Non-pigmented ciliary epithelial cell (primary cell): ENCODE measurements at regions not wholly inside any gene's neighbourhood (a gene's known extent, or its start where the extent isn't known, plus 50 kb on each side); places are given as distances from the start of the nearest gene placed in this dataset.

ENCODE experiments used
- DNase-seq: peaks from one replicate; pipeline ENCODE4 v3.0.0-alpha.2; 2010; ENCODE audit warnings: low read depth

DNA sequence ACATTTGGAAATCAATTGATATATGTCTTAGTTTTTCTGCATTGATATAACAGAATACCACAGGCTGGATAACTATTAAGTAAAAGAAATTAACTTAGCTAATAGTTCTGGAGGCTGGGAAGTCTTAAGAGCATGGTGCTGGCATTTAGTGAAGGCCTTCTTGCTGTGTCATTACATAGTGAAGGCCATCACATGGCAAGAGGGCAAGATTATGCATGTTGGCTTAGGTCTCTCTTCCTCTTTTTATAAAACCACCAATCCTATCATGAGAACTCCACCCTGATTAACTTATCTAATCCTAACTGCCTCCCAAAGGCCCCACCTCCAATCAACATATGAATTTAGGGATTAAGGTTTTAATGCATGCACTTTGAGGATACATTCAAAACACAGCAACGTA is 225.5 kb upstream of the VRK2 start:
- no peak for DNase-seq

DNA sequence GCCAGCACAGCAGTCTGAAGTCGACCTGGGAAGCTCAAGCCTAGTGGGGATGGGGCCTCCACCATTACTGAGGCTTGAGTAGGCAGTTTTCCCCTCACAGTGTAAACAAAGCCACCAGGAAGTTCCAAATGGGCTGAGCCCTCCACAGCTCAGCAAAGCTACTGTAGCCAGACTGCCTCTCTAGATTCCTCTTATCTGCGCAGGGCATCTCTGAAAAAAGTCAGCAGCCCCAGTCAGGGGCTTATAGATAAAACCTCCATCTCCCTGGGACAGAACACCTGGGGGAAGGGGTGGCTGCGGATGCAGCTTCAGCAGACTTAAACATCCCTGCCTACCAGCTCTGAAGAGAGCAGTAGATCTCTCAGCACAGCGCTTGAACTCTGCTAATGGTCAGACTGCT is 218.4 kb upstream of the VRK2 start:
- DNase-seq = no peak

DNA sequence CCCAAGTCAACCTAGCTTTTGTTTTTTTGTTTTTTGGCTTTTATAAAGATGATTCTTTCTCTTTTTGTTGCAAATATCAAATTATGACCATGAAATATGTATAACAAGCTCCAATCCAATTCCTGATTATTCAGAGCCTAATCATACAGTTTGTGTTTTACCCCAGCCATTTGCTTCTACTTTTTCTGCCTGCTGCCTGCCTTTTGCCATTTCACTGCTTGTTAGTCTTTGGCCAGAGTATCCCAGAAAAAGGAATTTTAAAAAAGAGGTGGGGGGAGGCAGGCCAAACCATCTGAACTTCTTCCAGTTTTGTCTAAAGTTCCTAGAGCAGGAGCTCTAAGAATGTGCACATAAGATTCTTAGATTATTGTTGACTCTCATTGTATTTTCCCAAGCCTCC is 211.9 kb upstream of the VRK2 start:
- DNase-seq = no peak

DNA sequence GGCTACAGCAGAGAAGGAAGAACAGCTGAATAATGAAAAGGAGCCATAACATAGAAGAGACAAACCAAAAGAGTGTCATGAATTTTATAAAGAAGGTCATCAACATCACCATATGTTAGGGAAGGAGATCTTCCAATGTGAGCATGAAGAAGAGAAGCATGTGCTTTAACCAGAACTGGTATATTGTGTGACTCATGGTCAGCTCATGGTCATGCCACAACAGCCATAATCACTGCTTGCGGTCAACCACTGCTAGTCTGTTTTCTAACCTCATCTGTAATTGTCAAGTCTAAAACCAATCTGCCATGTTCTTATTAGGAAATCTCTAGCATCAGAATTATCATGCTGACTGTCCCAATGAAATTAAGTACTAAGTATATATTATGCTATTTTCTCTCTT is 204.1 kb upstream of the VRK2 start:
- DNase-seq = no peak

DNA sequence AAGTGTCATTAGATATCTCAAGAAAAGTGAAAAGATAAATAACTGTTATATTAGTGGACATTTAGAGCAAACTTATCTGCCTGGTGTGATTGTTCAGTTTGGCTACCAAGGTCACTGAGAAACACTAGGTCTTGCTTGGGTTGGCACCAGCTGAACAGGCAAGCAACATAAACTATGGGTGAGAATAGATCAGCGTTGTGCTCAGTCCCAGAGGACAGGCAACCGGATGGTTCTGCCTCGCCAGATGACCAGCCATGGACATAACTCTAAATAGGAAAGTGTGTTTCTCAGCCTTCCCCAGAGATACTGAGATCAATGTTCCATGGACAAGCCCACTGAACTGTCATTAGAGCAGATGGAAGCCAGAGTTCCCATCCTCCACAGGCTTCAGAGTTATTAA is 203.4 kb upstream of the VRK2 start:
- no peak for DNase-seq

DNA sequence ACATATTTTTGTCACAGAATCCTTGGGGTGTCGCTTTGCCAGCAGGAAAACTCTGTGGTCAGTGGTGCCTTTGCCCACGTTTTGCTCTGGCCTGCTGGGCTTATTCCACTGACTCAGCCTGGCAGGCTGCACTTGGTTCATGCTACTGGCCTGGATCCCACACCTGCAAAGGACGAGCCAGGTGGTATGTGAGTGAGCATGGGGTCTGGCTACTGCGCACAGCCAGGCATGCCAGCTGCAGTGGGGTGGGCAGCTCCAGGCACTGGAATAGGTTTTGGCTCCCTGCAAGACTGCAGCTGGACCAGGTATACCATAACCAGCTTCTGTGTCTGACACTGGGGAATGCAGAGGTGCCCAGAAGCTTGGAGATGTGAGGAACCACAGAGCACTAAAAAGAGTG is 197.9 kb upstream of the VRK2 start:
- no peak for DNase-seq

DNA sequence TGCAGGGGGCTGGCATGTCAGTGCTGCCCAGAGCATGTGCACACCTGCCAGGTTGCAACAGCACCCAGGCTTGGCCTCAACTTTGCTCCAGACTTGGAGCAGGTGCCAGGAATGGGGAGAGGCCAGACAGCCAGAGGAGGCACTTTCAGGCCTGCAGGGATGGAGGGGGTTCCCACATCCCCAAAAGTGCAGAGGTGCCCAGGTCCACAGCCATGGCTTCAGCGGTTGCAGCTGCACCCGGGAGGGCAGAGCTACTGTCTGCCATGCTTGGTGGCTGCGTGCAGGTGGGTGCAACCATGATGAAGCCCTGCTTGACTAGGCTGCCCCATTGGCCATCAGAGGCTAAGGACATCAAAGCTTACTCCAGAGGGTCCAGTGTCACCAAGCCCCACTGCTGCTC is 196.8 kb upstream of the VRK2 start:
- no peak for DNase-seq

DNA sequence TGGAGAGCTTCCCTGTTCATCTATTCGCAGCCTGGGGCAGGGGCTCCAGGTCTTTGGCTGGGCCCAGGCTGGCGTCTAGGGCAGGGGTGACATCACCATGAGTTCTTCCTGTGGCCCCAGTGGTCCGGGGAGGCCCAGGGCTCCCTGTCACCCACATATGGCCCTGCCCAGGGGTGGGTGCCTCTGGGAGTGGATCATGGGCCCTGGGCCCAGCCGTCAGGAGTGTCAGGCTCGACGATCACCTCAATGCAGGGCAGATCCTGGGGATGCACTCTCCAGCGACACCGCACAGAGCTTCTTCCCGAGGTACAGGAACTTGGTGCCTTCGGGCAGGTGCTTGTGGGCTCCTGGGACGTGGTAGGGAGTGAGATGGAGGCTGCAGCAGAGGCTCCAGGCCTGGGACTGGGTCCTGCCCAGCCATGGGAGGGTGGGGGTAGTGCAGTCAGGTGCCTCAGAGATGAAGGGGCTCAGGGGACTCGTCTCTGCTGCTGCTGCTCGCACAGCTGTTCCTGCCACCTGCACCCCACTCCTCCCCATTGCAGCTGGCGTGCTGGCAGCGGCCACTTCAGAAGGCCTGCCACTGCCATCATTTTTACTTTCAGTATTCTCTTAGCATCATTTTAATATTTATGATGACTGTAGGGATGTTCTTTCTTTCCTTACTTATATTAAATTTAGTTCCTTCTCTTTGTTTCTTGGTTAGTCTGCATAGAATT is 196.0 kb upstream of the VRK2 start:
- DNase-seq = no peak

DNA sequence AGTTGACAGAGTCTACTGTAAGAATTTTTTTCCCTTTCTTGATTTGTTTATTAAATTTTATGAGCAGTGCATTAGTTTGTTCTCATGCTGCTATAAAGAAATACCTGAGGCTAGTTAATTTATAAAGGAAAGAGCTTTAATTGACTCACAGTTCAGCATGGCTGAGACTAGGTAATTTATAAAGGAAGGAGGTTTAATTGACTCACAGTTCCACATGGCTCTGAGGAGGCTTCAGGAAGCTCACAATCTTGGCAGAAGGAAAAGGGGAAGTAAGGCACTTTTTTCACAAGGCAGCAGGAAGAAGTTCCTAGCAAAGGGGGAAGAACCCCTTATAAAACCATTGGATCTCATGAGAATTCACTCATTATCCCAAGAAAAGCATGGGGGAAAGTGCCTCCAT is 191.4 kb upstream of the VRK2 start:
- DNase-seq = no peak

DNA sequence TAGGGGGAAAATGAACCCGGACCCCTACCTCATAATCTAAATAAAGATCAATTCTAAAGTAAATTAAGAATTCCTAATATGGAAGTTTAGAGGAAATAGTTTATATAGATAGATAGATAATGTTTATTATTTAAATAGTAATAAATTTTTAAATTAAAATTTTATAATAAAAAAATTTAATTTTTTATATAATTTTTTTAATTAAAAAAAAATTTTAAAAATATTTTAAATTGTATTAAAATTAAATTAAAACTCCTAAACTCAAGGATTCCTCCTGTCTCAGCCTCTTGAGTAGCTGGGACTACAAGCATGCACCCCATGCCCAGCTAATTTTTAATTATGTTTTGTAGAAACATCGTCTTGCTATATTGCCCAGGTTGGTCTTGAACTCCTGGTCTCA is 186.9 kb upstream of the VRK2 start:
- no peak for DNase-seq

DNA sequence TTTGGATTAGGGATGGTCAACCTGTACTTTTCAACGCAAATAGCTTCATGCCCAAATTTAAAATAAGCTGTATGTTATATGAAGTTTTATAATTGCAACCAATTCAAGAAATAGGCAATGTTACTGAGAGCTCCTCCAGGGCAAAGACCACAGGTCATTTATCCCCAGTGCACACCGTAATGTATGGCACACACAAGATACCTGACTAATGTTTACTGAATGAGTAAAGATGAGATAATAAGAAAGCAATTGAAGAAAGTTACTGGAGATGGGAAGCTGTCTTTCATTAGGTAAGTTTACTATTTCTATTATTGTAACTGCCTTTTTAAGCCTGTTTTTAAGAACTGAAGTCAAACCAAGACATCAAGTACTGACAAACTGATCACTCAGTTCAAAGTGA is 184.5 kb upstream of the VRK2 start:
- no peak for DNase-seq

DNA sequence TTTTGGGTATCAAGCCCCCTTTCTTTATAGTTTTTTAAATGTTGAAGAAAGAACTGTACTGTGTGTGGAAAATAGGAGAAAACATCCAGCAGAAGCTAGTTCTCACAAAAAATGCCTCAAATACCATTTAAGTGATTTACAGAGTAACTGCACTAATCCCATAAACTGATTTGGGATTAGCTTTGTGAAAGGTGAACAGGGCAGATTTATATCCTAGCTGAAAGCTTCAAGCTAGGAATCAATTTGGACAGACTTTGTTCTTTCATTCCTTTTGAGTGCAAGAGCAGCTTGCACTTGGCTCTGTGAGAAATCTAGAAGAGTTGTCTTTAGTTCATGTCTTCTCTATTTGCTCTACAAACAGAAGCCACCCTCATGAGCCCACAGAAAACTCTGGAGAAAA is 183.9 kb upstream of the VRK2 start:
- DNase-seq = no peak

DNA sequence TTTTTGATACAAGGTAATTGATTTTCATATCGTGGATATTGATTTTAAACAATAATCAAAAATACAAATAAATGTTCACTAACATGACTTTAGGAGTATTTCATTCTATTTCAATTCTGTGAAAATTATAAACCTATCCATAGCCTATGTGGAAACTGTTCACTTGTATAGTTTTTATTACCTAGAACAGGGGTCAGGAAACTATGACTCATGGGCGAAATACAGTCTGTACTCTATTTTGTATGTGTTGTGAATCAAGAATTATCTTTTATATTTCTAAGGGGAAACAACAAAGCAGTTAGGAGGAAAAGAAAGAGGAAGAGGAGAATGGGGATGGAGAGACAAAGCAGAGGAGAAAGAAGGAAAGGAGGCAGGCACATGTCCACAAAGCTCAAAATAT is 181.7 kb upstream of the VRK2 start:
- DNase-seq = no peak

DNA sequence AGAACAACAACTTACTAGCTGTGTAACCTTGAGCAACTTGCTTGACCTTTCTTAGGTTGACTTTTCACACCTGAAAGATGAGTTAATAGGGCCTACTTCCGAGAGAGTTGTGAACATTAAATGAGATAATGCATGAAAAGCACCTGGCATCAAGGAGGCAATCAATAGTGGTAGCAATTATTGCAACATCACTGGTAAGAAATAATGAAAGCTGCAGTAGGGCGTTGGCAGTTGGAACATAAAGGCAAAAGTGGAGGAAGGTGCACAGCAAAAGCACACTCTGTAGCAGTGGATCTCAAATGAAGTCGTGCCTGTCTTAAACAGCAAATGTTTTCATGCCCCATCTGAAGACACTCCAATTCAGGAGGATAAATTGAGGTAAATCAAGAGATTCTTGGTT is 178.9 kb upstream of the VRK2 start:
- no peak for DNase-seq

DNA sequence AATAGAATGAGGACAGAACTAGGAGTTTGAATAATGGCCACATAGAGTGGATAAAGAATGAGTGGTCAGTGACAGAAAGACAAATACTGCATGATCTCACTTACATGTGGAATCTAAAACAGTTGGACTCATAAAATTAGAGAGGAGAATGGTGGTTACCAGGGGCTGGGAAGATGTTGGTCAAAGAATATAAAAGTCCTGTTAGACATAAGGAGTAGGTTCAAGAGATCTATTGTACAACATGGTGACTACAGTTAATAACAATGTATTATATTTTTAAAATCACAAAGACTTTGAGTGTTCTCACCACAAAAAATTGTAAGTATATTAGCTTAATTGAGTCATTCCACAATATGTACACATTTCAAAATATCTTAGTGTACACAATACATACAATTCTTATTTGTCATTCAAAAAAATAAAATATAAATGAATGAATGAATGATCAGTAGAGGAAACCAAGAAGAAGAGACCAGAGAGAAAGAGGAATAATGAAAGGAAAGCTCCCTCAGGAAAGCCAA is 177.9 kb upstream of the VRK2 start:
- no peak for DNase-seq

DNA sequence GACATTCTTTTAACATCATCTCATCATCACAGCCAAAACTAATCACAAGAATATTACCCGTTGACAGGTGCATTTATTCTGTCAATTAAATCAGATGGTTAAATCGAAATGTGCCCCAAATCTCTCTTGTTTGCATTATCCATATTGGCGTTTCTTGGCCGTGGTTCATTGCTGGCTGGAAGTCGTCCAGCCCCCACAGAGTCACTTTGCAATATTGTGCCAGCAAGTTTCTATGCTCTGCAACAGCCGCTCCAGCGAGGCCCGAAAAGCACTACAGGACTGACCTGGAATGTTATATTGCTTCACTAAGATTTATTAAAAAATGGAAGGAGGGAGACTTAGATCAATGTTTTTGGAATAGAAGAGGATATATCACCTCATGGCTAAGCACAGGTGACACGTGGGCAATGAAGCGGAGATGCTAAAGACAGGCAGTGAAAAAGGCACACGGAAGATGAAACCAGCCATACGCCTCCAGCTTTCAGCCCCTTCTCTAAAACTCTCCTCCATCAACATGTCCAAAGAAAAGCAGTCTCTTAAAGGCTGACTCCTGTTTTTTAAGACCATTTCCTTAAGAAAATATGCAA is 176.8 kb upstream of the VRK2 start:
- no peak for DNase-seq

DNA sequence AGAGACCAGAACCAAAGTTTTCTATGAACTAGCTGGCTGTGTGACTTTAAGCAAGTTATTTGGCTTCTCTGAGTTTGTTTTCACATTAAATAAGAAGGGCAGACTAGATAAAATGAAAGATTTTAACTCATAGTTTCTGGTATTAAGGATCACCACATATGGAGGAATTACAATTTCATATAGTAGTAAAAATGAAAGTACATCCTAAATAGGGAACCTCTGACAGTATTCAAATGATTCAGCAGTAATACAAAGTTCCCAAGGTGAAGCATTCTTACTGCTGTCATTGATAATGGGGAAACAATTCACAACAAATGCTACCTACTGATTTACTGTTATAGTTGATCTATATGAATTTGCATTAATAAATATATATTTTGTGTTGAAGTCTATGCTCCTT is 170.3 kb upstream of the VRK2 start:
- DNase-seq = no peak

DNA sequence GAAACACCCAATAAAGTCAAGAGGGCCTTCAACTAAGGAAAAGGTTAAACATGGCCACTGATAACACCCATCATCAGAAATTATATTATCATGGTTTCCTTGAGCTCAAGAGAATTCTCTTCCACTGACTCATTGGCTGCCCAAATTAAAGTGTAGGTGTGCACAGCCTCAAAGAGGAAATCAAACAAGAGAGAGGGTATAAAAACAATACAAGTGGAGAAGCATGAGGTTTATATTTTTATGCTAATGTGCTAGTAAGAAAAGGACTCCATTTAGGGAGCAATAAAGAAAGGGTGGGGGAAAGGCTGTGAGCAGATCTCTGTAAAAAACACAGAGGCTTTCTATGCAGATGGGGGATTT is 168.8 kb upstream of the VRK2 start:
- no peak for DNase-seq

DNA sequence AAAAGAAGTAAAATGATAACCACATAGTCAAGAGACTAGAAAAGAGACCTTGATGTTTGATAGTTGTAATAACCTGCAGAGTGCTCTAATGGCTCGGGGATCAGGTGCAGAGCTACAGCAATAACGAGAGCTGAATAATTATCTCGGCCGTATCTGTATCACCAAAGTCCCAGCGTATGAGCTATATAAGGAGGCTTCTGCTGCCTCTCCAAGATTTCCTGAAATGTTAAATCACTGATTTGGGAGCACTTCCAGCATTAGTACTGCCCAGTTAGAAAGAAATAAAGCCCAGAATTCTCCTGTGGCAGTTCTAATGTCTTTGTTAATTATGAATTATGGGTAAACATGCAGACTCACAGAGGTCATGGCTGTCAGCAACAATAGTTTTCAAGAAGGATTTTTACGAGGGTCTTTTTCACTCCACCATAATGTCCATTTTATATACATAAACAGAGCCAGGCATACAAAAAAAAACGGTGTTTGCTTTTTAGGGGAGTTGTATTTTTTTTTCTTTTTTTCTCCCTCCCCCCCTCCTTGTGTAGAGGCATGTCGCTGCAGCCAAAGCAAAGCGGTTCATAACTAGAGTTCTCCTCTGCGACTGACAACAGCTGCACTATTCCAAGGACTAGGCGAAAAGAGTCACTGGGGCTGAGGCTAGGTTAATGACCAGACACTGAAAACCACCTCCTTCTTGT is 168.3 kb upstream of the VRK2 start:
- no peak for DNase-seq

DNA sequence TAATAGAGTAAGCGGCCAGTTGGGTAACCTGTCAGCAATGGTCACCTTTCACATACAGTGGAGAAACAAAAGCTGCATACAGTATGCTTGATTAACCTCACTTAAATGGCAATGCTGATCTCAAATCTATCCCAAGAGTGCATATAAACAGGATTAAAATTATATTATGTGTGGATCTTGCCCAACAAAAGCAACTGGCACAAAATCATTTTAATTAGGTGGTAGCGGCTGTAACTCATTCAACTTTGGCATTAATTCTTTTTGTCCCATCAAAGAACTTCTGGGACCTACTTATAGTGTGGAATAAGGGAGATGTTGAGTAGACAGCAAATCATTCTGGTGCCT is 167.8 kb upstream of the VRK2 start:
- no peak for DNase-seq

DNA sequence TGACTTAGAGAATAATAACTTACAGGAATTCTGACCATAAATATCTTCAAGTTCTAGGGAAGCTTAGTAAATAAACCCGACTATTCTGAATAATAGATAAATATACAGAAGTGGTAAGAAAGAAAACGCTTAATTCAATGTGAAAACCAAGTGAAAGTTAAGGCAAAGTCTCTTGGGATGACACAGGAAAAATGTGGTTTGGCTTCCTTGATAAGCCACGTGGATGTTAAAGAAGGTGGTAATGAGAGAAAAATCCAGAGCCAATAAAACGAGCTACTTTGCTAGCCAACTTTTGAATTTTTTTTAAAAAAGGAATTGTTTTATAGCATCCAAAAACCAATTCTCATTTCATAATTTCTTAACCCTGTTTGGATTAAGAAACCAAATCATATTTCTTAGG is 166.2 kb upstream of the VRK2 start:
- DNase-seq = no peak

DNA sequence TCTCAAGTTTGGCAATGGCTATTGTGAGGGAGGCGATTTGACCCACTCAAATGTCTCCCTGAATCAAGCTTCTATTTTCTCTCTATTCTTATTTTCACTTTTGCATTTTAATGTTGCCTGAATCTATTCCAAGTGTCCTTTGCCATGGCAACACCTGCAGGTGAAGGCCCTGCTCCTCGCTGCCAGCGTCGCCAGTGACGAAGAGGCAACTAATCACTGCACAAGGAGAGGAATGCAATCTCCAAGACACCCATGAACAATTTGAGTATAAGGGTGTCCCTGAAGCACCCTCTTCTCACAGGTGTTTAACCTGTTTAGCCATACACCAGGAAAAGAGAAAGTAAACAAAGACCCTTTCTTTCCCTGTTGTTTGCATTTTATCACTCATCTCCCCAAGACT is 165.6 kb upstream of the VRK2 start:
- DNase-seq = no peak

DNA sequence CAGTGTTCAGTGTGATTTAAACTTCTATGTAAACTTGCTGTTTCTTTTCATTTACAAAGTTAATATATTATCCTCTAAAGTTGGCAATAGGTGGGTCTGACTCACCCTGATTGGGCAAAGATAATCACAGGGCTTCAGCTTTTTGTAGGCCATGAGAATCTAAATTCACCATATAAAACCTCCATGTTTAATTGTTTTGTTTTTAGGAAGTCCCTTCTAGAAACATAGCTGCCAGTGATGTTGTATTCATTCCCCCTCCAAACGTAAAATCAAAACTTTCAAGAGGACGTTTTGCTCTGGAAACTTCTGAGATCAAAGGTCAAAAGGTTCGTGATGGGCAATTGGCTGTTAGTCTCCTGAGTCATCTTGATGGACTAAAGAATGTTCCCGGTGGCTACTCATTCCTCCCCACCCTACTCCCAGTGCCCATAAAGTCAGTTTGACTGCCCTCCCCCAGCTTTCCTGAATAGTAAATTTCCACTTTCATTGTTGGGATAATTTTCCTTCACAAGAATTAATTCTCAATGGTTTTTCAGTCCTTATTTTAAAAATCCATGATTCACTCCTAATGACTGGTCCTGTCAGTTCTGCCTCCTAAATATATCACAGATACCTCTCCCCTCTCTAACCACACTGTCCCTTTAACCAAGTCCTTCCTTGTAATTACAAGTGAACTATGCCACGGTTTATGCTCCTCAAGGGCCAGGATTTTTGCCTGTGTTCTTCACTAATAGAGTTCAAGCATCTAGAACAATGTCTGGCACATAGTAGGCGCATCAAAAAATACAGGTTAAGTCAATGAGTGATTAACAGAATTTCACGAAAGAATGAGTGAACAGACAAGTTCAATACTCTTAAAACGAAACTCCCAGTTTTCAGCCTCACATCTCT is 164.4 kb upstream of the VRK2 start:
- no peak for DNase-seq
